Left cardiac atrium (tissue), 4 donors: ENCODE measurements at regions not wholly inside any gene's neighbourhood (a gene's known extent, or its start where the extent isn't known, plus 50 kb on each side); places are given as distances from the start of the nearest gene placed in this dataset.

Experiments
- ATAC-seq, 2 donors: fragments of 200-7000 bp; cut with Tn5 transposase; one replicate each; pipeline ENCODE4 v1.9.1; 2020; ENCODE audit warnings: mild to moderate bottlenecking in 2 of 2, moderate library complexity in 2 of 2
- DNase-seq: peaks from one replicate; pipeline ENCODE4 v3.0.0-alpha.2; 2020
- intact Hi-C, 2 donors: fragments of 100-400 bp; cut with DNase I; formaldehyde crosslinking; loops; one replicate each; pipeline versions ENCODE4 v1.14.1 to v1.15.1; 2022 to 2023
- donor health status: DM: no; HTN: yes; CAD: no.
- donor health status: DM: no; HTN: yes; CAD: no; lungs with severe emphysema.
- donor health status: DM: yes; HTN: yes; CAD: no.
- donor health status: Dilated cardiomyopathy.

DNA sequence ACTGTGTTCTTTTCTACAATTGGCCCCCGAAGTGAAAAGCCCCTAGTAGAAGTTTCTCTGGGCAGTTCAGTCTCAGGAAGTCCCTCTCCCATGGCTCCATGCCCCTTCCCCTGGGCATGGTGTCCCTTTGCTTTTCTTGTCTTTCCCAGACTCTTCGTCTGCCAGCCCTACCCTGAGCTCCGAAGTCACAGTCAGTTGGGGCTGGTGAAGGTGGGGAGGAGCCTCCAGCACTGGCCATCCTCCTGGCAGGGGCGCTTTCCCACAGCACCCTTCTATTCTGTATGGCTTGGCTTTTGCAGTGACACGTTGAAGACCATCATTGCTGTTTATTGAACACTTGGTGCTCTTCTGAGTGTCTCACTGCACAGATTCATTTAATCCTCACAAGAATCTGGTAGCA, 195.1 kb upstream of the CADM1 start:
- intact Hi-C loops = no loop called here
- no peak for DNase-seq
- ATAC-seq = no peak

DNA sequence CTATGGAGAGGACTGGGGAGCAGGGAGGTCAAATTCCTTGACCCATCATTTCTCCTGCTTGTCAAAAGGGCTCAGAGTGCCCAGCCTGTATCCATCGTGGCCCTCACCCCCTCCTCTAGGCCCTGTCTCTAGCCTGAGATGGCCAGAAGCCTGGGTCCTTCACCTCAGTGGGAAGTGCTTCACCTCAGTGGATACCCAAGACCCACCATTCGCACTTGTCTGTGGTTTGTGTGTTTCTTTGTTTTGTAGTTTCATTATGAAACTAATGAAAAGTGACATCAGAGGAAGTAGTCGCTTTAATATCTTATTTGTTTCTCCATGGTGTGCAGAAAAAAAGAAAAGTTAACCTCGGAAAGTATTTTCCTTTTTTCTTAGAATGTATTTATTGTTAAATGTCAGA, 194.0 kb upstream of the CADM1 start:
- intact Hi-C loops = no loop called here
- ATAC-seq = no peak
- no peak for DNase-seq

DNA sequence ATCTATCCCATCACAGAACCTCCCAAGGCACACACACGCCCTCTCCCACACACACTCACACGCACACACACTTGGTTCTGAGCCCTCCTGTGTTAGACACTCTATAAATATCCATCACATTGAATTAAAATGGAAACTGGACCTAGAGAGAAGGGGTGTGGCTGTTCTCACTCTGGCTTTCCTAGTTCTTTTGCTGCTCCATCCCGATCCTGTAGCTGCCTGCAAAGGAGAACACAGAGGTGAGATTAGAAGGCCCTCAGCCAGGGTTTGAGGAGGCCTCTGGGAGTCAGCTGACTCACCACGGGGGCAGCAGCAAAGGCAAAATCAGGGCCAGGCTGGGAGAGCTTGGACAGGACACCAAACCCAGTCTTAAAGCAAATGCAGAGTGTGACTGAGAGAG, 192.3 kb upstream of the CADM1 start:
- intact Hi-C loops = no loop called here
- ATAC-seq = peak; percentile 45 to 60
- peak; percentile 37 for DNase-seq

DNA sequence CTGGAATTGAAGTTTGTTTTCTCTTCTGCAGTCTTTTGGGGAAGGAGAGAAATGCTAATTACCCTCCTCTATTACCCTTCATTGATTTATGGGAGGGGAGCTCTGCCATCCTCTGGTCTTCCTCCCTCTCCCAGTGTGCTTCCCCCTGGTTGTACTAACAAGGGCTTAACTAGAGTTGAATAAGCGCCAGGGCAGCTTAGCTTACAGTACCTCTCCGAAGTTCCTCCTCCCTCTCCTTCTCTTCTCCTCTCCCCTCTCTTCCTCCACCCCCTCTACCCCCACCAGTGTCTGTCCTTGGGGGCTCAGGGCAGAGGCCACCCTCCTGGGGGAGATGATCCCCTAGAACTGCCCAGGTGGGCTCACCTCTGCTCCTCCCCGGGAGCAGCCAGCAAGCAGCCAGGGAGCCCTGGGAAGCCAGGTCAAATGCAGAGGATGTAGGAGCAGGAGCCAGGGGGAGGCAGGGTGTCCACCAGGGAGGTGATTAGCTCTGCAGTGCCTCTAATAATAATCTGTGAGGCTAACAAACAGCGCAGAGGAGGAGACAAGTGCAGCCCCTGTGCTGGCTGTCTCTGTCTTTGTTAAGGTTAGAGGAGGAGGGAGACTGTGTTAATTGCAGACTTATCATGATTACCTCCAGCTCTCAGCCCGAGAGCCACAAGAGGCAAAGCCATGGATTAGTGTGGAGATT, 191.6 kb upstream of the CADM1 start:
- intact Hi-C loops = no loop called here
- DNase-seq = no peak
- ATAC-seq = no peak

DNA sequence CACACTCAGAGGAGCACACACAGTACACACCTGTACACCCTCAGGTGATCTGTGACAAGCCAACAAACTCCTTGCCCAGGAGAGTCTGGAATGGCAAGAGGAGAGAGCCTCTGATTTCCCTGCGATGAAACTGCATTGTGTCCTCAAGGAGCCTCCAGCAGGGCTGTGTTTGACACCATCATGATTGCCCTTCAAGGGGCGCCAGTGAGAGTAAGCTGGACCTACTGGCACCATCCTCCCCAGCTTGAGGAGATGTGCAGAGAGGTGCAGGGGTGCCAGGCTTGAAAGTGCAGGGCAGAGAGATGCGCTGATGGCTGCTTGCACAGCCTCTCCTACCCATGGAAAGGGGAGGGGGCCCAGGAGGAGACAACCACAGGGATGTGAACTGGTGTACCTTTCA, 188.8 kb upstream of the CADM1 start:
- intact Hi-C loops = no loop called here
- ATAC-seq (no peak), DNase-seq (no peak)

DNA sequence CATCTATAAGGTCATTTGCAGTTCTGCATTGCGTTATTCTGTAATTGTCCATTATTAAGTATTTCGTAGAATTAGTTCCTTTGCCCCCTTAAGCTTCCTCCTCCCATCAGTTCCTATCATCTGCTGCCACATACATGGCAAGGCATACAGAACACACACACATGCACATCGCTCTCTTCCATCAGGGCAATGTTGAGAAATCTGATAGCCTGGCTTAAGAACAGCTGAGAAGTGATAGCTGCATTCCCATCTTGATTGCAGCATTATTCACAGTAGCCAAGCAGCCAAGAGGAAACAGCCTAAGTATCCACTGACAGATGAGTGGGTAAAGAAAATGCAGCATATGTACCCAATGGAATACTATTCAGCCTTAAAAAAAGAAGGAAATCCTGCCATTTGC, 186.8 kb upstream of the CADM1 start:
- no peak for ATAC-seq
- intact Hi-C loops = no loop called here

DNA sequence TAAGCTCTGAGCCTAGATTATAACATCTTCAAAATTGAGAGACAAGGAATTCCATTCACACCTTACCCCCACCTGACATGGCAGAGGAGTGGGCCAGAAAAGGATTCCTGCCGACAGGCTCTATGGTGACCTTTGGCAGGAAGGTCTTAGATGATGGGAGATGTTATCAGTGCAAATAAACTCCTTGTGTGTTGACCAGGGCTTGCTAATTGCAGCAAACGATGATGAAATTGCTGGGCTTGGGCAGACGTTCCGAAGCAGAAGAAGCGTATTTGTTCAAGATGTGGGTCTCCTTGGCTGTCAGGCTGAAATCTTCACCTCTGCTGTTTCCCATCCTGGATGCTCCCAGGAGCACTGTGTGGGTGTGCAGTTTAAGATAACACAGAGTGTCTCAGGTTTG, 183.7 kb upstream of the CADM1 start:
- DNase-seq (no peak), ATAC-seq (no peak)
- intact Hi-C loops = no loop called here

More for the DNA sequence above, 186.8 kb upstream of the CADM1 start:
- no peak for DNase-seq

DNA sequence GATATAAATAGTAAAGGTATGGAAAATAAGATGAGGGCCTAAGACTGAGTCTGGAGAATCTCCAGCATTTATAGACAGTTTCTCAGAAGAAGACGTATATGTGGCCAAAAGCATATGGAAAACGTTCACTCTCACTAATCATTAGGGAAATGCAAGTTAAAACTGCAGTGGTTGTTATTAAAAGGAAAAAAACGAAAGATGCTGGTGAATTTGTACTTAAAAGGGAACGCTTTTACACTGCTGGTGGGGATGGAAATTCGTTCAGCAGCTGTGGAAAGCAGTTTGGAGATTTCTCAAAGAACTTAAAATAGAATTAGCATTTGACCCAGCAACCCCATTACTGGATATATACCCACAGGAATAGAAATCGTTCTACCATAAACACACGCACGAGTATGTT, 180.5 kb upstream of the CADM1 start:
- intact Hi-C loops = no loop called here
- no peak for DNase-seq
- ATAC-seq = no peak

DNA sequence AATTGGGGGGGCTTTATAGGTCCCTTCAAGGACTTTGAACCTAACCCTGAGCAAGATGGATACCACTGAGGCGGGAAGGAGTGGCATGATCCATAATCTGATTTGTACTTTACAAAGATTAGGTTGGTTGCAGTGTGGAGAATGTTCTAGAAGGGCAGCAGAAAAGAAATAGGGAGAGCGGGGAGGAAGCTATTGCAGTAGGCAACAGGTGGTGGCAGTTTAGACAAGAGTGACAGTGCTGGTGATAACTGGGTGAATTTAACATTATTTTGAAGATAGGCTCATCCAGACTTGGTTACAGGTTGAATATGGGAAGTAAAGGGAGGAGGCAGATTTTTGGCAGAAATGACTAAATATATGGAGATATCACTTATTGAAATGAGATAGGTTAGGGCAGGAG, 179.9 kb upstream of the CADM1 start:
- ATAC-seq (no peak), DNase-seq (no peak)
- intact Hi-C loops = no loop called here

DNA sequence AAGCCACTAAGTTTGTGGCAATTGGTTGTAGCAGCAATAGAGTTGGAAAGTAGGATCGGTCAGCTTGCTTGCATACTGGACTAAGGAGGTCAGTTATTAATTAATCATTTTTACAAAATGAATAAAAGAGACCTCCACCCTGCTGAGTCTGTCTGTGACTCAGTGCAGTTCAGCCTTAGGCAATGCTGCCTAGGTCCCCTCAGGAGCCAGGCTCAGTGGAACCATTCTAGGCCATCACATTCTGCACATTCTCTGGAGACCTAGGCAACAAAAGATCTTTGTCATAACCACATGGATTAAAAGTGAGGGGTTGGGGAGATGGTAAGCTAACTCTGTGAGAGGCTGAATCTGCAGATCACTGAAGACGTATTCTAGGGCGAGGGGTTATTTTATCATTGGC, 178.7 kb upstream of the CADM1 start:
- ATAC-seq (no peak), DNase-seq (no peak)
- intact Hi-C loops = no loop called here

DNA sequence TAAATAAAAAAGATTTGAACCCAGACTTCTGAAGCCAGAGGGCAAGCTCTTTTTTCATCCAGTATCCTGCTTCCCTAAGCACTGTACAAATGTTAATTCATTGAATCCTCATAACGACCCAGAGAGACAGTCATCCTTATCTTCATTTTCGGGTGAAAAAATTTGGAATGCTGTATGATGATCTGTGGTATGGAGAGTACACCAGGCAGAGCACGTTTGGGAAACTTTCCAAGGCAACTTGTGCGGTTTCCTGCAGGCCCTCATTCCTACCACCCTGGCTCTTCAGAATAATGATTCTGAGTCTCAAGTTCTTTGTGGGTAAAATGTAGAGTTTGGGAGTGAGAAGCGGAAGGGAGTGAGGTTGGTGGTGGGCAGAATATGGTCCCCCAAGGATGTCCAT, 177.9 kb upstream of the CADM1 start:
- ATAC-seq = no peak
- DNase-seq = no peak

DNA sequence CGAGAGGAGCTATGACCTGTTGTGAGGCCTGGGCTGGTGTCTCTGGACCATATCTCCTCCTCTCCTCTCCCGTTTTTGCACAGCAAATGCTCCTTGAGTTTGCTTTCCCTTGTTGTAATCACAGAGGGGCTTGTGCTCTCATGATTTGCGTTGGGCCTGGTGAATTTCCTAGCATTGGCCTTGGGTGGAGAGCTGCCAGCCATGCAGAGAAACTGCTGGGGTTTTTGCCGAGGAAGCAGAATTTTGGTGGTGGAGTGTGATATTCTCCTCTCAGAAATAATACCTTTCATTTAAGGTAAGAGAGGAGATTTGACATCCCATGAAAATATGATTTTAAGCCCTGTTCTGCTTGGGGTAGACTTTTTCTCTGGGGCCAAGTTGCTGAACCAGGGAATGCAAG, 175.7 kb upstream of the CADM1 start:
- DNase-seq = no peak
- ATAC-seq = no peak
- intact Hi-C loops = loop anchor here in 1 of 2 donors (10.0 kb wide), 1 partner anchor 175 kb away; the partner anchor contains the start of gene CADM1

More for the DNA sequence above, 177.9 kb upstream of the CADM1 start:
- intact Hi-C loops = no loop called here

DNA sequence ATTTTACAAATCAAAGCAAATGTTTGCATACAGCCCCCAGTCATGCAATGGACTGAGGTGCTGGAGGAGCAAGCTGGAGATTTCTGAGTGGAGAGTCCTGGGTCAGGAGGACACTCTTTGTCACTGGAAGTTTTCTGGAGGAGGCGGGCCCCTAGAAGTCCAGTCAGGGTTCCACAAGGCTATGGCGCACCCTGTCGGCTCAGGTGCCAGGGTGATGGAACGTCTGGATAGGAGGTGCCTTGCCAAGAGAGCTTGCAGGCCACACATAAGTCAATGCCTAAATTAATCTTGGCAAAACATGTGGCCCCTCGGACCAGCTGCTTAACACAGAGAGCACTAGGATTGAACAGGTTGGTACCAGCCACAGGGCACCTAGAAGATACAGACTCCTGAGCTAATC, 174.7 kb upstream of the CADM1 start:
- intact Hi-C loops = loop anchor here in 1 of 2 donors (10.0 kb wide), 1 partner anchor 174 kb away; the partner anchor contains the start of gene CADM1
- ATAC-seq = peak; percentile 42 to 67
- DNase-seq = no peak

DNA sequence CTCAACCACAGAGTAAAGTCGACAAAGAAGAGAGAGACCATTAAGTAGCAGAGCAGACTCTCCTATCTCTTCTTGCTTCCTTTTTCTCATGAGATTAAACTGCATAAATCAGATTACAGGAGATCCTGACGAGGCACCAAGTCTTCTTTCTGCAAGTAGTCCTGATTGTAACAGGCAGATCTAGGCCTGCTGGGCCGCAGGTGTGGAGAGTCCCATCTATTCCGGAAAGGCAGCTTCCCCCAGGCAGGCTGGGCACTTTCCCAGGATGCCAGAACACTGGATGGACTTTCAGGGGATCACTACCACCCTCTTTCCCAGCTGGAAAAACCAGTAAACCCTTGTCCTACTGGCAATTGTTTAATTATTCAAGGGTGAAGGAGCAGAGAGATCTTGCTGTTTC, 173.0 kb upstream of the CADM1 start:
- ATAC-seq (no peak), DNase-seq (no peak)
- intact Hi-C loops = loop anchor here in 1 of 2 donors (10.0 kb wide), 1 partner anchor 172 kb away; the partner anchor contains the start of gene CADM1

DNA sequence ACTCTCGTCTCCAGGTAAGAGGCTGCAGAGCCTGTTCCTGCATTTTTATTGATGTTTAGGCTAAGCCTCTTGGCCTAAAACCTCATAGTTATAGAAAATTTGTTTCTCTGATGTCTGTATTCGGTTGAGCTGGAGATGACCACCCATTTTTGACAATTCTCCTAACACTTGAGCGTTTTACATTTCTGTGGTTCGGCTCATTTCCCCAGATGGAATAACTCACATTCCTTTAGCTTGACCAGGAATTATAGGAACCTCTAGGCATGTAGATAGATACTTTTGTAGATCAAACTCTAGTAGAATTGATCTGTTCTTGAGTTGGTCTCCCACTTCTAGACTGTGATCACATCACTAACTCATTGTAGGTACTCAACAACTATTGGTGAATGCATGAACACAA, 172.6 kb upstream of the CADM1 start:
- DNase-seq (no peak), ATAC-seq (no peak)
- intact Hi-C loops = loop anchor here in 1 of 2 donors (10.0 kb wide), 1 partner anchor 172 kb away; the partner anchor contains the start of gene CADM1

DNA sequence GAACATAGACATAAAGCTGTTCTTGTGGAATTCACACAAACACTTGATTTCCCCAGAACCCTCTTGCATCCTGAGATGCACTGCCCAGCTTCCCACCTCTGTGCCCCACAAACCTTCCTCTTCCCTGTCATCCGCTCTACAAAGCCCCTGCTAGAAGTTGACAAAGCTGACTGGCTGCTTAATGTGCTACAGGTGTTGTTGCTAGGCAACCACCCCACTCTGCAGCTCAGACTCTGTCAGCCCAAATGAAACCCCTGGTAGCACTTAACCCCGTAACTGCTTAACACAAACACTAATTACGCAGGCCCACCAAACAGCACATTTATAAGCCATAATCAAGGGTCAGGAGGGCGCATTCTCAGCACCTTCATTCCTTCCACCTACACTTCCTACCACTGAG, 172.0 kb upstream of the CADM1 start:
- no peak for DNase-seq
- no peak for ATAC-seq
- intact Hi-C loops = loop anchor here in 1 of 2 donors (10.0 kb wide), 1 partner anchor 171 kb away; the partner anchor contains the start of gene CADM1

DNA sequence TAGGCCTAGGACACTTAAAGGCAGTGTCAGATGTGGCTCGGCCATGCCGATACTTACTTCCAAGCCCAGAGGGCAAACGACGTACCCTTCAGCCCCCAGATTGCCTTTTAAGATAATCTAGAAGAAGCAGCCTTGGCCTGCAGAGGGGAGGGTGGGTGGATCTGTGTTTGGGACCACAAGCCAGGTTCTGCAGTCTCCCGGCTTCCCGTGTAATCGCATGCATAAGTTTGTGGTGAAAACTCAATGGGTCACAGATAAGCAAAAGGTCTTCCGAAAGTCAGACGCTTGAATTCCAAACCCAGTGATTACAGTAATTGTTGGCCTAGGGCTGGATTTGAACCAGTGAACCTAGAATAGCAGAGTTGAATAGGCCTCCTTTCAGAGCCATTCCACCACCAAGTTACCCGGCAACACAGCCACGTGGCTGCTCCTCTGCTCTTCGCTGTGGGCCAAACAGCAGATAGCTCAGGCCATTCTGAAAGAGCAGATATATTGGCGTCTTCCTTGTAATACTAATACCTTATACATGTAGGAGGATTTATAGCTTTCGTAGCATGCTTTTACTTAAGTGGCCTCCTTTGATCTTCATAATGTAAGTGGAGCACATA, 170.8 kb upstream of the CADM1 start:
- DNase-seq (no peak), ATAC-seq (no peak)
- intact Hi-C loops = loop anchor here in 1 of 2 donors (10.0 kb wide), 1 partner anchor 170 kb away; the partner anchor contains the start of gene CADM1

DNA sequence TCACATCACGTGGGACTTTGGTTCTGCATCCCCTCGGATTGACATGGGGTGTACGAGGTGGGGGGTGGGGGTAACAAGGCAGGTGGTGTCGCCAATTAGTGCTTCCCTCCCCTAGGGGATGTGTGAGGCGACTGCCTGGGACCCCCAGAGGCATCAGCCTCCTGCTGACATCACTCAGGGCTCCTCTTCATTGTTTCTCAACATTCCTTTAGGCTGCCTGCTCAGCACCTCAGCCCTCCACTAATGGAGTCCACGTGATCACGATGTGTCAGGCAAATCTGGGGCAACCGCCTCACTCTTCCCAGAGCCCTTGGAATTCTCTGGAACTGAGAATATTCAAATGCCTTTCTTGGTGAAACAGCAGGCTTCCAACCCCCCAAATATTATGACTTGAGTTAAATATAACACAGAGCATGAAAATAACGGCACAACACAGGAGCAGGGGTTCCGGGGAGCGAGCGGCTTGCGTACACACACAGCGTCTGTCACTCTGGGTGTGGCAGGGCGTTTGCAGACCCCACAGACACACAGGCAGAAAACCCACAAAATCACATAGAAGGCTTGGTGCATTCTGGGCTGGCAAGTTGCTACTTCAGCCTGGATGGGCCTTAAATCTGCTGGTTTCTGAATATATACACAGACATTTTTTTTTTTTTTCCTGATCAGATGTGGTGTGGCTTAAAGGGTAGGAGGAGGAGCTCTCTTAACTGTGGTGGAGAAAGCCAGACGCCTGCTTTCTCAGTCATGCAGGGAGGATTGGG, 170.1 kb upstream of the CADM1 start:
- DNase-seq (no peak), ATAC-seq (no peak)
- intact Hi-C loops = loop anchor here in 1 of 2 donors (10.0 kb wide), 1 partner anchor 170 kb away; the partner anchor contains the start of gene CADM1

DNA sequence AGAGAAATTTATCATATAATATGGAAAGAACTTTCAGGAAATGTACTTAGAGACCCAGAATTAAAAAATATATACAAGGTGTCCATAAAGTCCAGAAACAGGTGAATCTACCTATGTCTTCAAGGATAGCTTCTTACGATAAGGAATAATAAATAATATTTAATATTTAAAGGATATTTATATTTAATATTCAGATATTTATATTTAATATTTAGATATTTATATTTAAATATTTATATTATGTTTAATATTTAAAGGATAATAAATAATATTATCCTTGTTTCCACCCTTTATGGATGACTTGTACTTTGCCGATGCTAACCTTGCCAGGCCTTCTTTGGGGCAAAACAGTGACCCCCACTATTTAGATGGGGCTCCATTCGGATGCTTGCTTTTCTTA, 169.5 kb upstream of the CADM1 start:
- intact Hi-C loops = loop anchor here in 1 of 2 donors (10.0 kb wide), 1 partner anchor 169 kb away; the partner anchor contains the start of gene CADM1
- ATAC-seq (no peak), DNase-seq (no peak)

DNA sequence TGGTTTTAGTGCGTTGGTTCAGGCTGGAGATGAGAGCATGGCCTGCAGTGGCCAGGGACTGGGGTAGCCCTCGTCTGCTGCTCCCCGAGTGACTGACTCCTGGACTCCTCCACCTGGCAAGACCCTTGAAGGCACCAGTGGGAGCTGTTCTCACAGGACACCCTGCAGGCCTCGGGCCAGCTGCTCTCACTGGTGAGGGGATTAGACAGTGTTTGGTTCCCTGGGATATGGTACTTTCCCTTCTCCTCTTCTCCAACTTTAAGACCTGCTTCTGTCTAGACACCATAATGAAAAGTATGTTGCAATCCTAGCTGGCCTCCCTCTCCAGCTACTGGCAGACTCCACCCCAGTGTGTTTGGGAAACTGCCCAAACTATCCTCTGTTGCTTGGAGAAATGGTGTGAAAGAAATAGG, 168.8 kb upstream of the CADM1 start:
- DNase-seq (peak; percentile 53), ATAC-seq (peak; percentile 88 to 93)
- intact Hi-C loops = loop anchor here in 1 of 2 donors (10.0 kb wide), 1 partner anchor 168 kb away; the partner anchor contains the start of gene CADM1
